ENCODE measurements at regions not wholly inside any gene's neighbourhood (a gene's known extent, or its start where the extent isn't known, plus 50 kb on each side); places are given as distances from the start of the nearest gene placed in this dataset.
A peak's percentile ranks its signal among the peaks of the same experiment; 100 is the strongest.

DNA sequence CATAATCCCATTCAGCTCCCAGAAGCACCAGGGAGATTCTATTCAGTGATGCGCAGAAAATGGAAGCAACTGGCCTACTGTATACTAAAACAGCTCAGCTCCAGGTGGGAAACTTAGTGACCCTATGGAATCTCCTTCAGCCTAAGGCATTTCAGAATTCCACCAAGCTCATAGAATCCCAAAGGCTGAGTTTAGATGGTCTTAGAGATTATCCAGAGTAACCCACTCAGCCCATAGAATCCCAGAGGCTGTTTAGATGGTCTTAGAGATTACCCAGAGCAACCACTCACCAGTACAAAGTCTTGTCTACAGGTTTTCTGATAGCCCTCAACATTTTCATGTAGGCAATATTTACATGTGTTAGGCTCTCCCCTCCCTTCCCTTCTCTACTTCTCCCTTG, 232.0 kb upstream of the SLC14A2 start:
- DNase-seq (ENCODE audit: low read depth, low spot score): no peak
- H3K4me3 ChIP-seq (ENCODE audit: low read depth, low read length): no peak overlapping the region
- CTCF ChIA-PET: interaction anchor here (1.2 to 1.7 kb wide), 2 partner anchors 40 to 136 kb away, joined by 3 read pairs; no protein-coding TSS in a partner anchor
- POLR2A ChIA-PET: no interaction called here
- TF ChIP-seq, protein P1, sequence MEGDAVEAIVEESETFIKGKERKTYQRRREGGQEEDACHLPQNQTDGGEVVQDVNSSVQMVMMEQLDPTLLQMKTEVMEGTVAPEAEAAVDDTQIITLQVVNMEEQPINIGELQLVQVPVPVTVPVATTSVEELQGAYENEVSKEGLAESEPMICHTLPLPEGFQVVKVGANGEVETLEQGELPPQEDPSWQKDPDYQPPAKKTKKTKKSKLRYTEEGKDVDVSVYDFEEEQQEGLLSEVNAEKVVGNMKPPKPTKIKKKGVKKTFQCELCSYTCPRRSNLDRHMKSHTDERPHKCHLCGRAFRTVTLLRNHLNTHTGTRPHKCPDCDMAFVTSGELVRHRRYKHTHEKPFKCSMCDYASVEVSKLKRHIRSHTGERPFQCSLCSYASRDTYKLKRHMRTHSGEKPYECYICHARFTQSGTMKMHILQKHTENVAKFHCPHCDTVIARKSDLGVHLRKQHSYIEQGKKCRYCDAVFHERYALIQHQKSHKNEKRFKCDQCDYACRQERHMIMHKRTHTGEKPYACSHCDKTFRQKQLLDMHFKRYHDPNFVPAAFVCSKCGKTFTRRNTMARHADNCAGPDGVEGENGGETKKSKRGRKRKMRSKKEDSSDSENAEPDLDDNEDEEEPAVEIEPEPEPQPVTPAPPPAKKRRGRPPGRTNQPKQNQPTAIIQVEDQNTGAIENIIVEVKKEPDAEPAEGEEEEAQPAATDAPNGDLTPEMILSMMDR (IDR thresholded peaks at IDR 0.05; ENCODE audit: insufficient read depth, low read length, missing control alignments): no peak

DNA sequence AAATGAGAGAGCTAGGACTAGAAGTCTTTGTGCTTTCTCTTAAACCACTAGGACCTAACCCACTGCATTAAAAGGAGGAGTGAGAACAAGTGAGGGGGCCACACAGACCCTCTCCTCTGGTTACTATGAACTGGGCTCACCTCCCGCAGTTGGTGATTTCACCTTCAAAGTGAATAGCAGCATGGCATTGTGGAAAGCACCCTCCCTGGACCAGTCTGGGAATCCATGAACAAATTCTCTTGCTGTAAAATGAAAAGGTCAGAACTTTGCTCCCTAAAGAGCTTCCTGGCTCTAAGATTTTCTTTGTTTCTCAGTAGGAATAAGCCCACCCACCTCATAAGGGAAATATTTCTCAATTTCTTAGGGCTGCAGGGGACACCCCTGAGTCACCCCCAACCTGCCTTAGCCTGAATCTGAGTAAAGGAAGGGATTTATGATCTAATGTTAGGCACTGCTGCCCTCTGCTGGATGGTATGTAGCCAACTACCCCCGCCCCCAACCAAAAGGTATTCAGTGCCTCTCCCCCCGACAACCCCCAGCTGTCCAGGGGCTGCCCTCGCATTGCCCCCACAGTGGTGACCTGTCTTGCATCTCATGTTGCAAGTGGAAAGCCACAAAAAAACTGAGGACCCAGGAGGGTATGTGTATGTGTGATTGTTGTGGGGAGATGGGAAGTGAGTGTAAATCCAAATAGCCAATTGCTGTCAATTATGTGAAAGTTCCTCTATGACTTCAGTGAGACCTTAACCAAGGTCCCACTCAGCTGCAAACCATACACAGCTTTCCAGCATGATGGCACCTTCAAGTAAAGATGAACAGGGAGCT, 230.9 kb upstream of the SLC14A2 start:
- no peak for DNase-seq (ENCODE audit: low read depth, low spot score)
- TF ChIP-seq, protein P1 (IDR thresholded peaks at IDR 0.05; ENCODE audit: insufficient read depth, low read length, missing control alignments): peak; percentile 62
- ChIA-PET CTCF (interaction anchor here (0.8 to 3.9 kb wide), 25 partner anchors 8 to 1763 kb away, joined by 3 to 27 read pairs (median 4); no protein-coding TSS in a partner anchor), POLR2A (no interaction called here)
- H3K4me3 ChIP-seq (ENCODE audit: low read depth, low read length): no peak overlapping the region

DNA sequence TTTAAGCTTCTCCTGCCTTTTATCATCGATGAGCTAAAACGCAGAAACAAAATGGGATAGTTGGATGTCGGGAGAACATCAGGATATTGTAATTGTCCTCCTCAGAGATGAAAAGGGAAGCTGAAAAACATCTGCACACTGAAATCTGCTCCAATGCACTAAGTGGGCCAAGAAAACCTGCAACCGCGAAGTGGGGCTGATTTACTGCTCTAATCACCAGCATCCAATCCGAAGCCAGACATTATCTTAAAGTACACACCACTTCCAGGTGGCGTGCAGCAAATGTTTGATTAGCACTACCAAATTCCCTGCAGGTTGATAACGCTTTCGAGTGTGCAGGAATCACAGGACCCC, 230.3 kb upstream of the SLC14A2 start:
- CTCF ChIA-PET: interaction anchor here (0.8 to 3.9 kb wide), 27 partner anchors 8 to 1764 kb away, joined by 3 to 27 read pairs (median 4); no protein-coding TSS in a partner anchor
- no peak for DNase-seq (ENCODE audit: low read depth, low spot score)
- H3K4me3 ChIP-seq (ENCODE audit: low read depth, low read length): no peak overlapping the region
- TF ChIP-seq, protein P1 (IDR thresholded peaks at IDR 0.05; ENCODE audit: insufficient read depth, low read length, missing control alignments): no peak
- POLR2A ChIA-PET: no interaction called here

DNA sequence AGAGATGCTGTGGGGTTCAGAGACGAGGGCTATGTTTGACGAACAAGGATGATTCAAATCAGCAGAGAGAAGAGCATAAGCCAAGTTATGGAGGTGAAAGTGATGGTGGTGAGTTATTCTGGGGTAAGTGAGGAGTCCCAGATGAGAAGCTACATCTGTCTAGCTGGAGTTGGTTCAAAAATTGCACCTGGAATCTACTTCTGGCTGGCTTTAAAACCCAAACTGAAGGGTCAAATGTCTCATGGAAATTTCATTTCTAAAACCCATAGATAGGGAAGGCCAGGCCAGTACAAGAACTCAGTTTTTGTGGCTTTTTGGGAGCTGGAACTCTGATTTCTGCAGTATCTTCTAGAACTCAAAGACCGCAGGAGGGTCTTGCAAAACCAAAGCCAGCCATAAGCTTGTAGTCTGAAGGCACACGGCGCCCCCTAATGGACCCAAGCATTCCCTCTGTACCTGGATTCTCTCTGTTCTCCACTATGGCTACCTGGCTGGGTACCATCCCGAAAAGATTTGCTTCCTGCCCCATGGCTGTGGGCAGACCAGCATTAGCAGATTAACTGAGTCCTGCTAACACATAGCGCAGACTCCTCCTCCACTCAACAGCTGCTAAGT, 229.1 kb upstream of the SLC14A2 start:
- no peak for DNase-seq (ENCODE audit: low read depth, low spot score)
- TF ChIP-seq, protein P1 (IDR thresholded peaks at IDR 0.05; ENCODE audit: insufficient read depth, low read length, missing control alignments): peak; percentile 51
- ChIA-PET POLR2A (no interaction called here), CTCF (interaction anchor here (0.6 to 3.9 kb wide), 27 partner anchors 8 to 1765 kb away, joined by 3 to 27 read pairs (median 4); no protein-coding TSS in a partner anchor)
- H3K4me3 ChIP-seq (ENCODE audit: low read depth, low read length): no peak overlapping the region

DNA sequence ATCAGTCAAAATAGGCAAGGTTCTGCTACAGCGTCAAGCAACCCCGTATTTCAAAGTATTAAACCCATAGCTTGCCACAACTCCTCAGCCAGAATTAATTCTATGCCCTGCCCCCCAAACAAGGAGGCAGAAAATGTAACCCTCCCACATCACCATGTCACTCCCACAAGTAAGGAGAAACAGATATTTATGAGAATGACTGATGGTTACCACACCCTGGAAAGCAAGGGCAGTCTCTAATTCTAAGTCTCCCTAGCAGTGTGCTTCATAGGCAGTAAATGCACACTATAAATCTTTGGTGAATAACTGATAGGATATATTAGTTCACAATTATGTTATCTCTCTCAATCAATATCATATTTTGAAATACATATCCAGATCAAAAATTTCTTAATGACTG, 228.0 kb upstream of the SLC14A2 start:
- ChIA-PET CTCF (interaction anchor here (0.9 to 3.9 kb wide), 6 partner anchors 11 to 1289 kb away, joined by 3 to 21 read pairs (median 6); no protein-coding TSS in a partner anchor), POLR2A (interaction anchor here (0.7 kb wide), 1 partner anchor 8 kb away, joined by 3 read pairs; no protein-coding TSS in a partner anchor)
- H3K4me3 ChIP-seq (ENCODE audit: low read depth, low read length): no peak overlapping the region
- no peak for DNase-seq (ENCODE audit: low read depth, low spot score)
- TF ChIP-seq, protein P1 (IDR thresholded peaks at IDR 0.05; ENCODE audit: insufficient read depth, low read length, missing control alignments): no peak

DNA sequence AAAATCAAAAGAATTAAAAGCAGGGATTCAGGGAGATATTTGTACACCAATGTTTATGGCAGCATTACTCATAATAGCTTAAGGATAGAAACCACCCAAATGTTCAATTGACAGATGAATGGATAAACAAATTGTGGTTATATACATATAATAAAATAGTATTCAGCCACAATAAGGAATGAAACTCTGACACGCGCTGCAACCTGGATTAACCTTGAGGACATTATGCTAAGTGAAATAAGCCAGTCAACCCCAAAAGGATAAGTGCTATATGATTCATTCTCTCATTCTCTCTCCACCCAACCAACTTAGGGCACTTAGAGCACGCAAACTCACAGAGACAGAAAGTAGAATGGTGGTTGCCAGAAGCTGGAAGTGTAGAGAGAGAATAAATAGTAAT, 216.8 kb upstream of the SLC14A2 start:
- no peak for DNase-seq (ENCODE audit: low read depth, low spot score)
- POLR2A ChIA-PET: no interaction called here
- CTCF ChIA-PET: interaction anchor here (1.6 kb wide), 1 partner anchor 13 kb away, joined by 11 read pairs; no protein-coding TSS in a partner anchor
- H3K4me3 ChIP-seq (ENCODE audit: low read depth, low read length): no peak overlapping the region
- TF ChIP-seq, protein P1 (IDR thresholded peaks at IDR 0.05; ENCODE audit: insufficient read depth, low read length, missing control alignments): no peak

Data from AG04449 (cell line).